ENCODE measurements at regions not wholly inside any gene's neighbourhood (a gene's known extent, or its start where the extent isn't known, plus 50 kb on each side); places are given as distances from the start of the nearest gene placed in this dataset.

DNA sequence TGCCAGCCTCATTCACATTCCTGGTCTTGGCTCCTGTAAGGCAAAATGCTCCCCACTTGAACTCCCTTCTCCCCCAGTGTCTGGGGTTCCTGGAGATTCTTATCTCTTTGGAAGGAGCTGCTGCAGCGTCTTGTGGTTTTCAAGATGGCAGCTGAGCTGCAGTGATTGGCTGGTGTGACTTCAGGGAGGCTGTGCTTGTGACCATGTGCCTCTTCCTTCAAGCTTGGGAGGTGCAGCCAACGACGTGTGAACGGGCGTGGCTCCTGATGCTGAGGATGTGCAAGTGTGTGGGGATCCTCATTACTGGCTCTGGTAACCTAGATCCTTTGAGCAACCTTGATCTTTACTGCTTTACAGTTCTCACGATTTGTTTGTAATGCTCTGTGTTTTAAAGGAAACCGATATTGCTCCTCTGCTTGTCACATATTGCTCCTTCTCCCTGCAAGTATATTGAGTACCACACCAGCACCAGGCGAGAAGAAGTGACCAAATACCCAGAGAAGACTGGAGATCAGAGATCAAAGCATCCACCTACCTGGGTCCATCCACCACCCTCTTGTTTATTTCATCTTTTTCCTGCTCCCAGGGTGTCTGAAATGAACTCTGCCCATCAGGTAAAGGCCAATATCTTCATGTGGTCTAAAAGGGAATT is 208.5 kb downstream of the FGF9 start:
- H3K36me3 Mint-ChIP-seq (ENCODE audit: low read depth) = no peaks in the 10 kb centered on the region
- no peaks in the 10 kb centered on the region for H3K79me2 ChIP-seq (replicated peaks; ENCODE audit: insufficient read depth)
- no peak overlapping the region for H3K4me3 Mint-ChIP-seq

More for the DNA sequence above, 208.5 kb downstream of the FGF9 start:
- Histone ChIP-seq H3K4me1 (ENCODE audit: insufficient read depth) (no peaks in the 10 kb centered on the region), H3K36me3 (ENCODE audit: insufficient read depth) (no peaks in the 10 kb centered on the region), H3K4me2 (no peak overlapping the region), H3K27me3 (ENCODE audit: insufficient read depth) (no peaks in the 10 kb centered on the region), H3K9me2 (ENCODE audit: insufficient read depth) (no peaks in the 10 kb centered on the region), H3F3A (replicated peaks; ENCODE audit: low read depth) (no peaks in the 10 kb centered on the region), H2AFZ (no peak overlapping the region), H3K27ac (ENCODE audit: low read depth) (no peak overlapping the region), H4K20me1 (replicated peaks; ENCODE audit: insufficient read depth) (no peaks in the 10 kb centered on the region), H3K4me3 (no peak overlapping the region)
- Mint-ChIP-seq H3K27ac (no peak overlapping the region), H3K4me1 (no peaks in the 10 kb centered on the region), H3K9me3 (no peaks in the 10 kb centered on the region), H3K27me3 (ENCODE audit: insufficient read depth, low read depth, poor library complexity) (no peaks in the 10 kb centered on the region)
- ATAC-seq = no peak
- DNase-seq (ENCODE audit: low spot score) = no peak
- TF ChIP-seq NANOG (IDR thresholded peaks at IDR 0.05; ENCODE audit: borderline replicate concordance) (no peak), EZH2phosphoT487 (IDR thresholded peaks at IDR 0.05; ENCODE audit: unreplicated experiment) (no peak), ZNF114 (CRISPR knock-in tag; IDR thresholded peaks at IDR 0.05) (no peak), POLR2AphosphoS5 (IDR thresholded peaks at IDR 0.05; ENCODE audit: low read depth) (no peak), JUNB (IDR thresholded peaks at IDR 0.05; ENCODE audit: unreplicated experiment) (no peak)
- TF ChIP-seq, protein P1, sequence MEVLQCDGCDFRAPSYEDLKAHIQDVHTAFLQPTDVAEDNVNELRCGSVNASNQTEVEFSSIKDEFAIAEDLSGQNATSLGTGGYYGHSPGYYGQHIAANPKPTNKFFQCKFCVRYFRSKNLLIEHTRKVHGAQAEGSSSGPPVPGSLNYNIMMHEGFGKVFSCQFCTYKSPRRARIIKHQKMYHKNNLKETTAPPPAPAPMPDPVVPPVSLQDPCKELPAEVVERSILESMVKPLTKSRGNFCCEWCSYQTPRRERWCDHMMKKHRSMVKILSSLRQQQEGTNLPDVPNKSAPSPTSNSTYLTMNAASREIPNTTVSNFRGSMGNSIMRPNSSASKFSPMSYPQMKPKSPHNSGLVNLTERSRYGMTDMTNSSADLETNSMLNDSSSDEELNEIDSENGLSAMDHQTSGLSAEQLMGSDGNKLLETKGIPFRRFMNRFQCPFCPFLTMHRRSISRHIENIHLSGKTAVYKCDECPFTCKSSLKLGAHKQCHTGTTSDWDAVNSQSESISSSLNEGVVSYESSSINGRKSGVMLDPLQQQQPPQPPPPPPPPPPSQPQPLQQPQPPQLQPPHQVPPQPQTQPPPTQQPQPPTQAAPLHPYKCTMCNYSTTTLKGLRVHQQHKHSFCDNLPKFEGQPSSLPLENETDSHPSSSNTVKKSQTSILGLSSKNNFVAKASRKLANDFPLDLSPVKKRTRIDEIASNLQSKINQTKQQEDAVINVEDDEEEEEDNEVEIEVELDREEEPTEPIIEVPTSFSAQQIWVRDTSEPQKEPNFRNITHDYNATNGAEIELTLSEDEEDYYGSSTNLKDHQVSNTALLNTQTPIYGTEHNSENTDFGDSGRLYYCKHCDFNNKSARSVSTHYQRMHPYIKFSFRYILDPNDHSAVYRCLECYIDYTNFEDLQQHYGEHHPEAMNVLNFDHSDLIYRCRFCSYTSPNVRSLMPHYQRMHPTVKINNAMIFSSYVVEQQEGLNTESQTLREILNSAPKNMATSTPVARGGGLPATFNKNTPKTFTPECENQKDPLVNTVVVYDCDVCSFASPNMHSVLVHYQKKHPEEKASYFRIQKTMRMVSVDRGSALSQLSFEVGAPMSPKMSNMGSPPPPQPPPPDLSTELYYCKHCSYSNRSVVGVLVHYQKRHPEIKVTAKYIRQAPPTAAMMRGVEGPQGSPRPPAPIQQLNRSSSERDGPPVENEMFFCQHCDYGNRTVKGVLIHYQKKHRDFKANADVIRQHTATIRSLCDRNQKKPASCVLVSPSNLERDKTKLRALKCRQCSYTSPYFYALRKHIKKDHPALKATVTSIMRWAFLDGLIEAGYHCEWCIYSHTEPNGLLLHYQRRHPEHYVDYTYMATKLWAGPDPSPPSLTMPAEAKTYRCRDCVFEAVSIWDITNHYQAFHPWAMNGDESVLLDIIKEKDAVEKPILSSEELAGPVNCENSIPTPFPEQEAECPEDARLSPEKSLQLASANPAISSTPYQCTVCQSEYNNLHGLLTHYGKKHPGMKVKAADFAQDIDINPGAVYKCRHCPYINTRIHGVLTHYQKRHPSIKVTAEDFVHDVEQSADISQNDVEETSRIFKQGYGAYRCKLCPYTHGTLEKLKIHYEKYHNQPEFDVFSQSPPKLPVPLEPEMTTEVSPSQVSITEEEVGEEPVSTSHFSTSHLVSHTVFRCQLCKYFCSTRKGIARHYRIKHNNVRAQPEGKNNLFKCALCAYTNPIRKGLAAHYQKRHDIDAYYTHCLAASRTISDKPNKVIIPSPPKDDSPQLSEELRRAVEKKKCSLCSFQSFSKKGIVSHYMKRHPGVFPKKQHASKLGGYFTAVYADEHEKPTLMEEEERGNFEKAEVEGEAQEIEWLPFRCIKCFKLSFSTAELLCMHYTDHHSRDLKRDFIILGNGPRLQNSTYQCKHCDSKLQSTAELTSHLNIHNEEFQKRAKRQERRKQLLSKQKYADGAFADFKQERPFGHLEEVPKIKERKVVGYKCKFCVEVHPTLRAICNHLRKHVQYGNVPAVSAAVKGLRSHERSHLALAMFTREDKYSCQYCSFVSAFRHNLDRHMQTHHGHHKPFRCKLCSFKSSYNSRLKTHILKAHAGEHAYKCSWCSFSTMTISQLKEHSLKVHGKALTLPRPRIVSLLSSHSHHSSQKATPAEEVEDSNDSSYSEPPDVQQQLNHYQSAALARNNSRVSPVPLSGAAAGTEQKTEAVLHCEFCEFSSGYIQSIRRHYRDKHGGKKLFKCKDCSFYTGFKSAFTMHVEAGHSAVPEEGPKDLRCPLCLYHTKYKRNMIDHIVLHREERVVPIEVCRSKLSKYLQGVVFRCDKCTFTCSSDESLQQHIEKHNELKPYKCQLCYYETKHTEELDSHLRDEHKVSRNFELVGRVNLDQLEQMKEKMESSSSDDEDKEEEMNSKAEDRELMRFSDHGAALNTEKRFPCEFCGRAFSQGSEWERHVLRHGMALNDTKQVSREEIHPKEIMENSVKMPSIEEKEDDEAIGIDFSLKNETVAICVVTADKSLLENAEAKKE (CRISPR knock-in tag; IDR thresholded peaks at IDR 0.05) = no peak
- TF ChIP-seq, protein P2, sequence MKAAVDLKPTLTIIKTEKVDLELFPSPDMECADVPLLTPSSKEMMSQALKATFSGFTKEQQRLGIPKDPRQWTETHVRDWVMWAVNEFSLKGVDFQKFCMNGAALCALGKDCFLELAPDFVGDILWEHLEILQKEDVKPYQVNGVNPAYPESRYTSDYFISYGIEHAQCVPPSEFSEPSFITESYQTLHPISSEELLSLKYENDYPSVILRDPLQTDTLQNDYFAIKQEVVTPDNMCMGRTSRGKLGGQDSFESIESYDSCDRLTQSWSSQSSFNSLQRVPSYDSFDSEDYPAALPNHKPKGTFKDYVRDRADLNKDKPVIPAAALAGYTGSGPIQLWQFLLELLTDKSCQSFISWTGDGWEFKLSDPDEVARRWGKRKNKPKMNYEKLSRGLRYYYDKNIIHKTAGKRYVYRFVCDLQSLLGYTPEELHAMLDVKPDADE (IDR thresholded peaks at IDR 0.05) = no peak
- TF ChIP-seq, protein P3, sequence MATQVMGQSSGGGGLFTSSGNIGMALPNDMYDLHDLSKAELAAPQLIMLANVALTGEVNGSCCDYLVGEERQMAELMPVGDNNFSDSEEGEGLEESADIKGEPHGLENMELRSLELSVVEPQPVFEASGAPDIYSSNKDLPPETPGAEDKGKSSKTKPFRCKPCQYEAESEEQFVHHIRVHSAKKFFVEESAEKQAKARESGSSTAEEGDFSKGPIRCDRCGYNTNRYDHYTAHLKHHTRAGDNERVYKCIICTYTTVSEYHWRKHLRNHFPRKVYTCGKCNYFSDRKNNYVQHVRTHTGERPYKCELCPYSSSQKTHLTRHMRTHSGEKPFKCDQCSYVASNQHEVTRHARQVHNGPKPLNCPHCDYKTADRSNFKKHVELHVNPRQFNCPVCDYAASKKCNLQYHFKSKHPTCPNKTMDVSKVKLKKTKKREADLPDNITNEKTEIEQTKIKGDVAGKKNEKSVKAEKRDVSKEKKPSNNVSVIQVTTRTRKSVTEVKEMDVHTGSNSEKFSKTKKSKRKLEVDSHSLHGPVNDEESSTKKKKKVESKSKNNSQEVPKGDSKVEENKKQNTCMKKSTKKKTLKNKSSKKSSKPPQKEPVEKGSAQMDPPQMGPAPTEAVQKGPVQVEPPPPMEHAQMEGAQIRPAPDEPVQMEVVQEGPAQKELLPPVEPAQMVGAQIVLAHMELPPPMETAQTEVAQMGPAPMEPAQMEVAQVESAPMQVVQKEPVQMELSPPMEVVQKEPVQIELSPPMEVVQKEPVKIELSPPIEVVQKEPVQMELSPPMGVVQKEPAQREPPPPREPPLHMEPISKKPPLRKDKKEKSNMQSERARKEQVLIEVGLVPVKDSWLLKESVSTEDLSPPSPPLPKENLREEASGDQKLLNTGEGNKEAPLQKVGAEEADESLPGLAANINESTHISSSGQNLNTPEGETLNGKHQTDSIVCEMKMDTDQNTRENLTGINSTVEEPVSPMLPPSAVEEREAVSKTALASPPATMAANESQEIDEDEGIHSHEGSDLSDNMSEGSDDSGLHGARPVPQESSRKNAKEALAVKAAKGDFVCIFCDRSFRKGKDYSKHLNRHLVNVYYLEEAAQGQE (IDR thresholded peaks at IDR 0.05; ENCODE audit: unreplicated experiment) = no peak

All from GM23338 (cell line).